SHP77 (cell line): ENCODE measurements at regions not wholly inside any gene's neighbourhood (a gene's known extent, or its start where the extent isn't known, plus 50 kb on each side); places are given as distances from the start of the nearest gene placed in this dataset.
"Not testable (repeated sequence)": the region's sequence is repeated elsewhere in the genome, so short reads cannot be mapped to it uniquely, and the experiment has no call there.

Experiments used
- DNase-seq, 2 experiments: peaks; one replicate each; lab custom pipeline; 2025; lab: John Stamatoyannopoulos, UW

DNA sequence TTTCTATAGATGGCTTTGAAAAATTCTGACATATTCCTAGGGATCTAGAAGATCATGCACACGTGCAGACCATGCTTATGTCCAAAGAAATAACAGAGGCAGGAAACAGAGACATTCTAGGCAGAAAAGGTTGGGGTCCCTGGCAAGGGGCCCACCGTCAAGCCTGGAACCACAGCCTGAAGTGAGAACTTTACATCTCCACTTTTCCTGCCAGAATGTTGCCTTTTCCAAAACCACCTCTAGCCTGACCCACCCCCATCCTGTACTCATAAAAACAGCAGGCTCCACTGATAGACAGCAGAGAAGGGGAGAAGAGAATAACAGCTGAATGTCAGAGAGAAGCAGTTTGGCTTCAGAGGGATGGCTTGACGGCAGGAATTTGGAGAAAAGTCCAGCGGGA lies 257.3 kb upstream of the NT5E start:
- DNase-seq = no peak

- no peak for DNase-seq
Observed at GRCh38 chr6:85192186-85192585, 257.7 kb upstream of the NT5E start.

DNA sequence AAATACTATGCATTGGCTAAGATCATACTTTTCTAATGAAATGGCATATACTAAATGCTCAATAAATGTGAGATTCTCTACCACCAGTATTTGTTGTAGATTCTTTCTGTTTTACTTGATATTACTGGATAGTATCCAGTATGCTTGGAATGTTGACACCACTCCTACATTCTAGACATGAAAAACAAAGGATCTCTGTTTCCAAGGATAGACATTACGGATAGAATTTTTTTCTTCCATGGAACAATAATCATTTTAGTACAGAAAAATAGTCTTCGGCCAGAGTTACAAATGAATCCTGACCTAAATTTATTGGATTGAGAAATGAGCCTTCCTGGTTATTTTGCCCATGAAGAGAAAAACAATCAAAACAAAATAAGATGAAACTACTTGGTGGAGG lies 258.2 kb upstream of the NT5E start:
- DNase-seq = no peak

DNA sequence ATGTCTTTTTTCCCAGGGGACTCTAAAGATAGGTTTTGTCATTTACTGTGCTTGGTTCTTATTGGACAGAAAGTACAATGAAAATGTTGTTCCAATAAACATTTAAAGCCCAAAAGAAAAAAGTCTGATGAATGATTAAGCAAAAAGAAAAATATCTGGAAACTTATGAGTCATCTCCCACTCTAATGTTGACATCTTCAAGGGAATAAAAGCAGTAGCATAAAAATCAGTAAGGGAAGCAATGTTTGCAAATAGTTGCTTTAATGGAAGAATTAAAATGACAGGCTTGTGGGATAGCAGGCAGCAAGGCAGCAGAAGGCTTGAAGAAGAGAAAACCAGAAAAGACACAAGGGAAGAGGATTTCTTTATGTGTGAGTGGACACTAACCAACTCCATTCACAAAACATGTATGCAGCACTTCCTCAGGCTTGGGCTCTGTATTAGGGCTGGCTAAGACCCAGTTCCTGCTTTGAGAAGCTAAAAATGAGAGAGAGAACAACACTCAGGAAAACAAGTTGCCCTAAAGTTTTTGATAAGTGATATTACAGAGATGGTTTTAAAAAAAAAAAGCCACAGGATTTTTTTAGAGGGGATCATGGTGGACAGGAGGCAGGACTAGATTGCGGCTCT lies 263.2 kb upstream of the NT5E start:
- DNase-seq = no peak

GRCh38 chr6:85185977-85186376 lies 263.9 kb upstream of the NT5E start:
- DNase-seq = no peak

DNA sequence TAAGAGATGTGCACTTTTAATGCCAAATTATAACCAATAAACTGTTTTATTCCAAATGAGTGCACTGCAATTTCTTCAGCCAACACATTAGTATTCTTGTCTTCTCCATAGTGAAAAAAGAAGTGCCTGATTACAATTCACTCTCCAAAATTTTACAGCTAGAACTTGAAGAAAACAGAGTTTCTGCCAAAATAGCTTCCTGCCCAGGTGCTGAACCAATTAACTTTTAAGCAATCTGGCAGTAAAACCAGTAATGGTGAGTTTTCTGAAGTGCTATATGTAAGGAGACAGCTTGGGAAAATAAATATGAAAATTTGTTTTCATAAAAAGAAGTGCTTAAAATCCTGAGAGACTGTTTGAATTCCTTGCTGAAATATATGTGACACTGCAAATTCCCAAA lies 266.0 kb upstream of the NT5E start:
- no peak for DNase-seq

- DNase-seq = no peak
Observed at GRCh38 chr6:85172705-85173104, 277.2 kb upstream of the NT5E start.

- DNase-seq = no peak
Observed at GRCh38 chr6:85172161-85172560, 277.7 kb upstream of the NT5E start.

GRCh38 chr6:85169189-85169588 lies 280.7 kb upstream of the NT5E start:
- no peak for DNase-seq

GRCh38 chr6:85168146-85168545 lies 281.7 kb upstream of the NT5E start:
- no peak for DNase-seq

DNA sequence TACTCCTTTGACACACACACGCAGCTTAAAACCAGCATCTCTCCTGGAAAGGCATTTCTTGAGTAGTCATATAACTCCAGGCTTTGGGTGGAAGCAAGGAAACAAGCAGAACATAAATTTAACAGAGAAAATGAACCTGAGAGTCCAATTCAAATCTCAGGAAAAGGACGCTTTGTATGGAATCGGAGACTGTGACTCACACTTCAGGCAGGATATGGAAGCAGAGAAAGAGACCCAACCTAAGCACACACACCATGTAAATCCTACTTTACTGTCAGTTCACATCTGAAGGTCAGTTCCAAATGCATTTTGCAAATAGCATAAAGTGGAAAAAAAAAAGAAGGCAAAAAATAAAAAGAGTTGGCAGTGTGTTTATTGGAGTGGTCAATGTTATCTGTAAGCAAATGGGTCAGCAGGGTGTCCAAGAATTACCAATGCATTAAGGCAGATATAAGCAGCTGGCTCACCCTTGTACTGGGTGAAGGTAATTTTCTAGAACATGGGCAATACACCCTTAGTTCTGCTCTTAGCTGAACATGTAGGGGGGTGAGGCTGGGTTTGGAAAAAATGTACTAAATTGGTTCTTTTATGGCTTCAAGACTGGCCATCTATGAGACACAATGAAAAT lies 283.7 kb upstream of the NT5E start:
- no peak for DNase-seq

DNA sequence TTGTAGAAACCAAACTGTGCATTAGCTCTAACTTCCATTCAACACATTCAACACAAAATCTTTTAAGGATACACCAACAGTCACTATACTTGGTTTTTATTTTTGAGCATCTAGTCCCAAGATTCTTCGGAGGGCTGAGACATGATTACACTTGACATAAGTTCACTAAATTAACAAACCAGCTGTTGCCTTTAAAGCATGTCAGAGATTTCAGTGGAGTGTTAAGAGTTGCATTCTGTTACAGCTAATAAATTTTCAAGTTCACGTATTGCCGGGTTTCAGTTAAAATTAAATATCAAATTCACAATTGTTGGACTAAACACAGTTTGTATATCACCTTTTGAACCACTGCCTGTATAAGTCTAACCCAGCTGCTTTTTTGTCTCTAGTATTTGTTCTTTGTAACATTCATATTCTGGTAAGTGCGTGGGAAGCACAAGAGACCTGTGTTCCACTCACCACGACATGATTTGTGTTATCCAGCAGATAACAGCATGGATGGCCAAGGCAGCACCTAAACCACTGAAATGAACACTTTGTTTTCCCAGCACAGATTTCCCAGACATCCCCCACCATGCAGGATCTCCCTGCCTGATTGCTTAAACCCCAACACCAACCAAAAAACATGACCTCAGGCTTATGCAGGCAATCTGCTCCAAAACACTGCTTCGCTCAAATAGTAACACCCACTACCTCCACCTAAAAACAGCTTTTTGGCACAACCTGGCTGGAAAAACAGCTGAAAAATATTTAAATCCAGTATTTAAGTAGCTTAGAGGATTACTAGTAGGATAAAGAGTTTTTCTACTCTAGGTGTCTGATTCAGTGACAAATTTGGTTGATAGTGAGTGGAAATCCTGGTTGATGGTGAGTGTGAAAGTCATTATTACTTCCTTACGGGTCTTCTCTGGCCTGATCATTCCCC lies 286.5 kb upstream of the NT5E start:
- DNase-seq = no peak

- DNase-seq = no peak
Observed at GRCh38 chr6:85157311-85157710, 292.6 kb upstream of the NT5E start.

DNA sequence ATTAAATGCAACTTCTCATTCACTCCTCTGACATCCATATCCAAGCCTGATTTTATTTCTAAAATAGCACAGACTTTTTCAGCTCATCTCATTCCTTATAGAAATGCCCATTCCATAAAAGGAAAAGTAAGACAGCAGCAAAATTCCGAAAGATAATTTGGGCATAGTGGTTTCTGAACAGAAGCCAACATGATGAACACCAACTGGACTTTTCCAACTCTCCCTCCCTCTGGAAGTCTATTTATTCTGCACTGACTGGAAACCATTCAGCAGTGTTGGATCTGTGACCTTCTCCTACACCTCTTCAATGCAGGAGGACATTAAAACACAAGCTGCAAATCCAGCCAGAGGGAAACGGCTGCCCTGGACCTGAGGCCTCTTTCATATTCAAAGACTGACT lies 306.2 kb upstream of the NT5E start:
- DNase-seq = no peak

GRCh38 chr6:85137865-85138264 lies 312.0 kb upstream of the NT5E start:
- no peak for DNase-seq

GRCh38 chr6:85136310-85136709 lies 313.6 kb upstream of the NT5E start:
- DNase-seq = no peak

DNA sequence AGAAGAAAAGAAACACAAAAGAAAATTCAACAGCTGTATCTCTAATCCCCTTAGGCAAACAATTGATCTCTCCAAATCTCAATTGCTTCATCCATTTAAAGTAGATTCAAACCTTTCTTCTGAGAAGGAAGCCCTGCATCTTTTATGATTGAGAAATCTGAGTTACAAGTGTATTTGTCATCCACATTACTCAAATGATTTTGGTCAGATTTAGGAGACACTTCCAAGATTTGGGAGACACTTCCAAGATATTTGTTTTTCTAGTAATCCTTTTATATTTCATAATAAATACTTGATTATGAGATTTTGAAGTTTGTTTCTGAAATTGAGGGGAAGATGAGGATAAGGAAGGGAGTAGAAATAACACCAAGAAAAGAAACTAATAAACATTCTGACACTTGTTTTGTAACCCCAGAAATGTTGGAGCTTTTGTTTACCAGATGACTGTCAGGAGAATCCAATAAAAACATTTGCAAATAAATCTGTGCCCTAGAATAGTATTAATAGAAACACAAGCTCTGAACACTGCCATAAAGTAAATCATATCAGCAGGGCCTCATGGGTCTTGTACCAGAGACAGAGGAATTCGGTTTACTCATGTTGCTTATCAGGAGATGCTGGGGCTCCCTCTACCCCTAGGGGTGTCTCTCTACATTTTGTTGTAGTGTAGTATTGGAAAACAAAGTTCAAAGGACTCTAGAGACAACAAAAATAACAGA lies 314.3 kb upstream of the NT5E start:
- no peak for DNase-seq

- no peak for DNase-seq
Observed at GRCh38 chr6:85134172-85134571, 315.7 kb upstream of the NT5E start.

GRCh38 chr6:85132091-85132490 lies 317.8 kb upstream of the NT5E start:
- no peak for DNase-seq

- DNase-seq = no peak
Observed at GRCh38 chr6:85130743-85131142, 319.1 kb upstream of the NT5E start.

DNA sequence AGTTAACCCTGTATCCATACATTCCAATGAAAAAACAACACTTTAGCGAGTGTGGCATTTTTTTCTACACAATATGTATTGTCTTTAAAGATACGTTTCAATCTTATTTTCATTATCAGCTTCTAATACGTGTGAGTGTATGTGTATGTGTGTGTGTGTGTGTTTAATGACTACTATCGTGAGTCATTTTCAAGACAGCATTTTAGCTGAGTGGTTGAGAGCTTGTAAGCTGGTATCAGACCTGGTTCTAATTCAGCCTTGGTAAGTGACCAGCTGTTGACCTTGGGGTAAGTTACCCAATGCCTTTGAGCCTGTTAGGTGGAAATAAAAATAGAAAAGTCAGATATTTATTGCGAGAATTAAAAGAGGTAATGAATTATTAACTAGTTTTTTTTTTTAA lies 320.0 kb upstream of the NT5E start:
- DNase-seq = no peak

DNA sequence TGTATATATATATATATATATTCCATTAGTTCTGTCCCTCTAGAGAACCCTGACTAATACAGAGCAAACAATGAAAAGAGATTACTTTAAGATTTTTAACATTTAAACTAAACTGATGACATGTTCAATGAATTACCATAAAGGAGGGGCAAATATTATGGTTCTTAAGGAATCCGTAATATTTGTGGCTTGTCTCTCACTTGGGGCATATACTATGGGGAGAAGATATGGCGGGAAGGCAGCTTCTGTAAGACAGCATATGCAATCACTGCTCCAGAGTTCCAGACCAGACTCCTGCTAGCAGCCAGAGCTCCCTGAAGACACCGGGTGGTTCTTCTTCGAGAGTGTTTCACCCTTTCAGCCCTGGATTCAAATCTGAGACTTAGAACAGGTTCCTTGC lies 321.1 kb upstream of the NT5E start:
- no peak for DNase-seq

DNA sequence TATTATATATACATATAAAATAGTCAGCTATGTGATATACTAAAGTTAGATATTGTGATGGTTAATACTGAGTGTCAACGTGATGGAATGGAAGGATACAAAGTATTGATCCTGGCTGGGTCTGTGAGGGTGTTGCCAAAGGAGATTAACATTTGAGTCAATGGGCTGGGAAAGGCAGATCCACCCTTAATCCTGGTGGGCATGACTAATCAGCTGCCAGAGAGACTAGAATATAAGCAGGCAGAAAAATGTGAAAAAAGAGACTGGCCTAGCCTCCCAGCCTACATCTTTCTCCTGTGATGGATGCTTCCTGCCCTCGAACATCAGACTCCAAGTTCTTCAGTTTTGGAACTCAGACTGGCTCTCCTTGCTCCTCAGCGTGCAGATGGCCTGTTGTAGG lies 321.6 kb upstream of the NT5E start:
- not testable (repeated sequence) for DNase-seq
